ENCODE measurements at regions not wholly inside any gene's neighbourhood (a gene's known extent, or its start where the extent isn't known, plus 50 kb on each side); places are given as distances from the start of the nearest gene placed in this dataset.

- Histone ChIP-seq H3K4me1 (ENCODE audit: insufficient read depth) (no peaks in the 10 kb centered on the region), H3K4me3 (ENCODE audit: low read depth, low read length) (no peak overlapping the region), H3K27ac (ENCODE audit: low read depth) (no peak overlapping the region), H3K36me3 (ENCODE audit: insufficient read depth) (no peaks in the 10 kb centered on the region)
- WGBS: 78% methylated on average over 15 of the region's 15 CpGs
- no peak for DNase-seq (ENCODE audit: extremely low spot score)
Observed at GRCh38 chr17:77644181-77645071, 314.1 kb upstream of the TNRC6C start.

GRCh38 chr17:77645072-77646045, 313.1 kb upstream of the TNRC6C start:
- no peak for DNase-seq (ENCODE audit: extremely low spot score)
- no peaks in the 10 kb centered on the region for H3K36me3 ChIP-seq (ENCODE audit: insufficient read depth)
- 51% methylated on average over 28 of the region's 28 CpGs for WGBS
- no peaks in the 10 kb centered on the region for H3K4me1 ChIP-seq (ENCODE audit: insufficient read depth)
- no peak overlapping the region for H3K4me3 ChIP-seq (ENCODE audit: low read depth, low read length)
- no peak overlapping the region for H3K27ac ChIP-seq (ENCODE audit: low read depth)

- WGBS: 77% methylated on average over 11 of the region's 11 CpGs
Observed at GRCh38 chr17:77646046-77646430, 312.5 kb upstream of the TNRC6C start.

GRCh38 chr17:77647531-77647930, 311.0 kb upstream of the TNRC6C start:
- WGBS: 84% methylated on average over 11 of the region's 11 CpGs
- no peaks in the 10 kb centered on the region for H3K36me3 ChIP-seq (ENCODE audit: insufficient read depth)
- H3K4me3 ChIP-seq (ENCODE audit: low read depth, low read length): no peak overlapping the region
- no peak for DNase-seq (ENCODE audit: extremely low spot score)
- H3K27ac ChIP-seq (ENCODE audit: low read depth): no peak overlapping the region
- no peaks in the 10 kb centered on the region for H3K4me1 ChIP-seq (ENCODE audit: insufficient read depth)

More at GRCh38 chr17:77646046-77646430, 312.5 kb upstream of the TNRC6C start:
- Histone ChIP-seq H3K36me3 (ENCODE audit: insufficient read depth) (no peaks in the 10 kb centered on the region), H3K4me3 (ENCODE audit: low read depth, low read length) (no peak overlapping the region), H3K27ac (ENCODE audit: low read depth) (no peak overlapping the region), H3K4me1 (ENCODE audit: insufficient read depth) (no peaks in the 10 kb centered on the region)
- no peak for DNase-seq (ENCODE audit: extremely low spot score)

GRCh38 chr17:77649717-77650211, 308.7 kb upstream of the TNRC6C start:
- no peak overlapping the region for H3K27ac ChIP-seq (ENCODE audit: low read depth)
- no peak overlapping the region for H3K4me3 ChIP-seq (ENCODE audit: low read depth, low read length)
- no peaks in the 10 kb centered on the region for H3K36me3 ChIP-seq (ENCODE audit: insufficient read depth)
- H3K4me1 ChIP-seq (ENCODE audit: insufficient read depth): no peaks in the 10 kb centered on the region
- 71% methylated on average over 8 of the region's 8 CpGs for WGBS
- no peak for DNase-seq (ENCODE audit: extremely low spot score)

GRCh38 chr17:77651988-77652387, 306.5 kb upstream of the TNRC6C start:
- Histone ChIP-seq H3K27ac (ENCODE audit: low read depth) (no peak overlapping the region), H3K4me3 (ENCODE audit: low read depth, low read length) (no peak overlapping the region), H3K4me1 (ENCODE audit: insufficient read depth) (no peaks in the 10 kb centered on the region), H3K36me3 (ENCODE audit: insufficient read depth) (no peaks in the 10 kb centered on the region)
- no peak for DNase-seq (ENCODE audit: extremely low spot score)
- WGBS: 83% methylated on average over 4 of the region's 4 CpGs

GRCh38 chr17:77654296-77654695, 304.2 kb upstream of the TNRC6C start:
- Histone ChIP-seq H3K4me3 (ENCODE audit: low read depth, low read length) (no peak overlapping the region), H3K36me3 (ENCODE audit: insufficient read depth) (no peaks in the 10 kb centered on the region), H3K27ac (ENCODE audit: low read depth) (no peak overlapping the region), H3K4me1 (ENCODE audit: insufficient read depth) (no peaks in the 10 kb centered on the region)
- no peak for DNase-seq (ENCODE audit: extremely low spot score)
- WGBS: 90% methylated on average over 5 of the region's 5 CpGs

GRCh38 chr17:77654850-77655249, 303.7 kb upstream of the TNRC6C start:
- Histone ChIP-seq H3K36me3 (ENCODE audit: insufficient read depth) (no peaks in the 10 kb centered on the region), H3K4me1 (ENCODE audit: insufficient read depth) (no peaks in the 10 kb centered on the region), H3K4me3 (ENCODE audit: low read depth, low read length) (no peak overlapping the region), H3K27ac (ENCODE audit: low read depth) (no peak overlapping the region)
- 66% methylated on average over 13 of the region's 13 CpGs for WGBS
- no peak for DNase-seq (ENCODE audit: extremely low spot score)

- 81% methylated on average over 9 of the region's 9 CpGs for WGBS
- H3K4me3 ChIP-seq (ENCODE audit: low read depth, low read length): no peak overlapping the region
- H3K27ac ChIP-seq (ENCODE audit: low read depth): no peak overlapping the region
- H3K36me3 ChIP-seq (ENCODE audit: insufficient read depth): no peaks in the 10 kb centered on the region
- no peak for DNase-seq (ENCODE audit: extremely low spot score)
- H3K4me1 ChIP-seq (ENCODE audit: insufficient read depth): no peaks in the 10 kb centered on the region
Observed at GRCh38 chr17:77656054-77656453, 302.4 kb upstream of the TNRC6C start.

GRCh38 chr17:77657839-77658238, 300.7 kb upstream of the TNRC6C start:
- DNase-seq (ENCODE audit: extremely low spot score): no peak

GRCh38 chr17:77660524-77660923, 298.0 kb upstream of the TNRC6C start:
- Histone ChIP-seq H3K4me1 (ENCODE audit: insufficient read depth) (no peaks in the 10 kb centered on the region), H3K27ac (ENCODE audit: low read depth) (no peak overlapping the region), H3K4me3 (ENCODE audit: low read depth, low read length) (no peak overlapping the region), H3K36me3 (ENCODE audit: insufficient read depth) (no peaks in the 10 kb centered on the region)
- 87% methylated on average over 4 of the region's 4 CpGs for WGBS
- DNase-seq (ENCODE audit: extremely low spot score): no peak

More at GRCh38 chr17:77657839-77658238, 300.7 kb upstream of the TNRC6C start:
- Histone ChIP-seq H3K4me3 (ENCODE audit: low read depth, low read length) (no peak overlapping the region), H3K4me1 (ENCODE audit: insufficient read depth) (no peaks in the 10 kb centered on the region), H3K36me3 (ENCODE audit: insufficient read depth) (no peaks in the 10 kb centered on the region), H3K27ac (ENCODE audit: low read depth) (no peak overlapping the region)
- 80% methylated on average over 6 of the region's 6 CpGs for WGBS

GRCh38 chr17:77662833-77663232, 295.7 kb upstream of the TNRC6C start:
- Histone ChIP-seq H3K4me3 (ENCODE audit: low read depth, low read length) (no peak overlapping the region), H3K4me1 (ENCODE audit: insufficient read depth) (no peaks in the 10 kb centered on the region), H3K27ac (ENCODE audit: low read depth) (no peak overlapping the region), H3K36me3 (ENCODE audit: insufficient read depth) (no peaks in the 10 kb centered on the region)
- no peak for DNase-seq (ENCODE audit: extremely low spot score)
- 93% methylated on average over 4 of the region's 4 CpGs for WGBS

GRCh38 chr17:77664097-77664729, 294.3 kb upstream of the TNRC6C start:
- 88% methylated on average over 13 of the region's 13 CpGs for WGBS
- DNase-seq (ENCODE audit: extremely low spot score): no peak
- Histone ChIP-seq H3K4me1 (ENCODE audit: insufficient read depth) (no peaks in the 10 kb centered on the region), H3K27ac (ENCODE audit: low read depth) (no peak overlapping the region), H3K36me3 (ENCODE audit: insufficient read depth) (no peaks in the 10 kb centered on the region), H3K4me3 (ENCODE audit: low read depth, low read length) (no peak overlapping the region)
